ENCODE measurements at regions not wholly inside any gene's neighbourhood (a gene's known extent, or its start where the extent isn't known, plus 50 kb on each side); places are given as distances from the start of the nearest gene placed in this dataset.

DNA sequence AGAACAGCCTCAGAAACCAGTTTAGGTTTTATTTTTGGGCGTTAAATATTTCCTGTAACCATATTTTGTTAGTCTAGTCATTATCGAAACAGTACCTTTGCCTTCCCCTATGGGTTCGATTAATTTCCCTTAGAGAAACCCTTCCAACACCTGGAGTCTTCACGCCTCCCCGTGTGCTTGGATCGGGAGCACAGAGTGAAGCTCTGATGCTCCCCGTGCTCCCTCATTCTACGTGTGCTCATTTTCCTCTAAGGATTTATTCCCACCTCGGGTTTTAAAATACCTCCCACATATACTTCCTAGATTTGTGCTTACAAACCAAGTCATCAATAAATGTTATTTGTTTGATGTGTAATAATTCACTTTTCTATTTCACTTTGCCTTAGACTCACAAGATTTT is 142.4 kb downstream of the TTLL2 start:
- no peaks in the 10 kb centered on the region for H3K4me1 ChIP-seq
- H3K9me3 ChIP-seq = no peaks in the 10 kb centered on the region
- no peaks in the 10 kb centered on the region for H3K27me3 ChIP-seq
- H3K36me3 ChIP-seq = no peaks in the 10 kb centered on the region
- no peak for DNase-seq (ENCODE audit: low spot score in 2 of 2)
- no peak overlapping the region for H3K4me3 ChIP-seq
- no peak for TF ChIP-seq EP300 (IDR thresholded peaks at IDR 0.05)
- no peak for TF ChIP-seq CTCF (IDR thresholded peaks at IDR 0.05)
- TF ChIP-seq POLR2A (IDR thresholded peaks at IDR 0.05) = no peak
- WGBS, 2 donors = 90 to 93% methylated on average over 9 of the region's 9 CpGs
- no peak overlapping the region for H3K27ac ChIP-seq

- TF ChIP-seq EP300 (IDR thresholded peaks at IDR 0.05) (no peak), CTCF (IDR thresholded peaks at IDR 0.05) (no peak), POLR2A (IDR thresholded peaks at IDR 0.05) (no peak)
- Histone ChIP-seq H3K27me3 (no peaks in the 10 kb centered on the region), H3K36me3 (no peaks in the 10 kb centered on the region), H3K4me3 (no peak overlapping the region), H3K27ac (no peak overlapping the region), H3K9me3 (no peaks in the 10 kb centered on the region), H3K4me1 (peaks cover 0 to 3% (median 0%) of the 10 kb centered on the region in 4 donors)
- 91 to 94% methylated on average over 39 of the region's 39 CpGs for WGBS, 2 donors
- DNase-seq (ENCODE audit: low spot score in 2 of 2) = no peak
These were observed 143.0 kb downstream of the TTLL2 start for GRCh38 chr6:167467793-167468431.

DNA sequence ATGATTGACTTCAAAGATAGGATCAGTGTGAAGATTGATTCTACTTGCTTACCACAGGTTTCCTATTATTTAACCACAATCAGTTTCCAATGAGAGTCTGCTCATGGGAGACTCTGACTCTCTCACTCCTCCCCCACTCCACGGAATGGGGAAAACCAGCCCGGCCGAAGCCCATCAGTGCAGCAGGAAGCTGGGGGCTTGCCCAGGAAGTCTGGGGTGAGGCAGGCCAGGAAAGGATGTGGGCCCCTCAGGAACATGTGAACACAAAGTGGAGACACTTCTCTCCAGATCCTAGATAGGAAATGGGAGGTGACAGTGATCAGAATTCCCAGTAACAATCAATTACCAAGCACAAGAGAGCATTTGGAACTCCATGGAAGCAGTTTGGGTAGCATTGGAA is 144.2 kb downstream of the TTLL2 start:
- H3K9me3 ChIP-seq = no peaks in the 10 kb centered on the region
- no peak for TF ChIP-seq EP300 (IDR thresholded peaks at IDR 0.05)
- TF ChIP-seq CTCF (IDR thresholded peaks at IDR 0.05) = no peak
- TF ChIP-seq POLR2A (IDR thresholded peaks at IDR 0.05) = no peak
- 36 to 57% methylated on average over 3 of the region's 3 CpGs for WGBS, 2 donors
- no peak overlapping the region for H3K27ac ChIP-seq
- no peaks in the 10 kb centered on the region for H3K27me3 ChIP-seq
- H3K4me3 ChIP-seq = no peak overlapping the region
- peaks cover 0 to 11% (median 0%) of the 10 kb centered on the region in 4 donors for H3K4me1 ChIP-seq
- DNase-seq (ENCODE audit: low spot score in 2 of 2) = no peak
- no peaks in the 10 kb centered on the region for H3K36me3 ChIP-seq

DNA sequence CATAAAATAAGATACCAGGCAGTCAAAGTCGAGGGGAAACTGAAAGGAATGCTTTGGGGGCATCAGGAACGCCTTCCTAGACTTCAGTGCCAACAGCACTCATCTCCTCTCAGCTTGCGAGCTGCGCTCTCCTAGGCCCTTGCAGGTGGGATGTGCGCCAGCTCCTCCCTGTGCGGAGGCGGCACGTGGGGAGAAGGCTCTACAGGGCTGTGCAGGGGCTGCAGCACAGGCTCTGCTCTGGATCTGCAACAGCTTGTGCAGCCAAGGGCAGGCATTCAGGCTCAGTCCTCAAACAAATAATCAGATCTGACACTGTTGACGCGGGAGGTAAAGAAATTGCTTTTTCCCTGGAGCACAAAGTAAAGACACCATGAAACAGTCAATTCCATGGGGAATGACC is 144.8 kb downstream of the TTLL2 start:
- Histone ChIP-seq H3K36me3 (no peaks in the 10 kb centered on the region), H3K4me3 (no peak overlapping the region), H3K27me3 (no peaks in the 10 kb centered on the region), H3K27ac (no peak overlapping the region), H3K9me3 (no peaks in the 10 kb centered on the region), H3K4me1 (peaks cover 0 to 11% (median 0%) of the 10 kb centered on the region in 4 donors)
- no peak for TF ChIP-seq POLR2A (IDR thresholded peaks at IDR 0.05)
- TF ChIP-seq CTCF (IDR thresholded peaks at IDR 0.05) = no peak
- no peak for TF ChIP-seq EP300 (IDR thresholded peaks at IDR 0.05)
- WGBS, 2 donors = 73 to 75% methylated on average over 10 of the region's 10 CpGs
- no peak for DNase-seq (ENCODE audit: low spot score in 2 of 2)

DNA sequence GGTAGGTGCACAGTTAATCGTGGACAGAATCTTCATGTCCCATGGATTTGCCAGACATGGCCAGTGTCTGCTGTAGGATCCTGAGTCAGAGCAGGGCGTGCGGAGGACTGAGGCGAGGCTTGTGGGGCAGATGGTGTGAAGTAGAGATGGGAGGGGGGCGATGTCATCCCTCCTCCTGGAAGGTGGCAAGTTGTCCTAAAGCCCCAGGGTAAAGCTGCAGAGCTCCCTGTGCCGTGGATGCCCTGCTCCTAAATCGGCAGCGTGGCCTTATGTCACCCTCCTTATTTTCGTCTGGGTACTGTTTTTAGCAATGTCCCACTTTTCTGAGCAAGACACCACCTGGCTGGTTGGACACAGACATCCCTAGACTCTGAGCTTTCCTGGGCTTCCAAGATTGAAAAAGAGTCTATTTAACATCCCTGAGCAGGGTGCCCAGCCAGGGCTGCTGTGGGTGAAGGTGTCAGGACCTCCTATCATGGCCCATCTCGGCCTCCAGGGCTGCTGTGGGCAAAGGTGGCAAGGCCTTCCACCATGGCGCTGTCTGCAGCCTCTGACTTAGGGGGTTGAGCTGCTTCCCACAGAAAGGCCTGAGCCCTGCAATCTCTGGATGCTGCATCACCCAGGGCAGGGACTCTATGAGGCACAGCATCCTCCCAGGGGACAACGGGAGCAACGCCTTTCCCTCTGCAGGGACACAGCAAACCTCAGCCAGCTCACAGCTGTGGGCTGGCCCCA is 145.4 kb downstream of the TTLL2 start:
- H3K27me3 ChIP-seq = no peaks in the 10 kb centered on the region
- WGBS, 2 donors = 84 to 87% methylated on average over 13 of the region's 13 CpGs

More for the DNA sequence above, 145.4 kb downstream of the TTLL2 start:
- no peaks in the 10 kb centered on the region for H3K9me3 ChIP-seq
- no peak for DNase-seq (ENCODE audit: low spot score in 2 of 2)
- no peak overlapping the region for H3K27ac ChIP-seq
- peaks cover 0 to 11% (median 0%) of the 10 kb centered on the region in 4 donors for H3K4me1 ChIP-seq
- H3K4me3 ChIP-seq = no peak overlapping the region
- TF ChIP-seq CTCF (IDR thresholded peaks at IDR 0.05) (no peak), POLR2A (IDR thresholded peaks at IDR 0.05) (no peak), EP300 (IDR thresholded peaks at IDR 0.05) (no peak)
- no peaks in the 10 kb centered on the region for H3K36me3 ChIP-seq

Data from tibial nerve (tissue), 4 donors.